ENCODE measurements at regions not wholly inside any gene's neighbourhood (a gene's known extent, or its start where the extent isn't known, plus 50 kb on each side); places are given as distances from the start of the nearest gene placed in this dataset.

- TF ChIP-seq, protein P1, sequence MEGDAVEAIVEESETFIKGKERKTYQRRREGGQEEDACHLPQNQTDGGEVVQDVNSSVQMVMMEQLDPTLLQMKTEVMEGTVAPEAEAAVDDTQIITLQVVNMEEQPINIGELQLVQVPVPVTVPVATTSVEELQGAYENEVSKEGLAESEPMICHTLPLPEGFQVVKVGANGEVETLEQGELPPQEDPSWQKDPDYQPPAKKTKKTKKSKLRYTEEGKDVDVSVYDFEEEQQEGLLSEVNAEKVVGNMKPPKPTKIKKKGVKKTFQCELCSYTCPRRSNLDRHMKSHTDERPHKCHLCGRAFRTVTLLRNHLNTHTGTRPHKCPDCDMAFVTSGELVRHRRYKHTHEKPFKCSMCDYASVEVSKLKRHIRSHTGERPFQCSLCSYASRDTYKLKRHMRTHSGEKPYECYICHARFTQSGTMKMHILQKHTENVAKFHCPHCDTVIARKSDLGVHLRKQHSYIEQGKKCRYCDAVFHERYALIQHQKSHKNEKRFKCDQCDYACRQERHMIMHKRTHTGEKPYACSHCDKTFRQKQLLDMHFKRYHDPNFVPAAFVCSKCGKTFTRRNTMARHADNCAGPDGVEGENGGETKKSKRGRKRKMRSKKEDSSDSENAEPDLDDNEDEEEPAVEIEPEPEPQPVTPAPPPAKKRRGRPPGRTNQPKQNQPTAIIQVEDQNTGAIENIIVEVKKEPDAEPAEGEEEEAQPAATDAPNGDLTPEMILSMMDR (IDR thresholded peaks at IDR 0.05), result no peak
- no peak for TF ChIP-seq POLR2A (IDR thresholded peaks at IDR 0.05)
Observed at GRCh38 chr5:39711821-39712220, 287.0 kb upstream of the DAB2 start.

Measured in testis (tissue), 2 donors.